GM12878 (cell line): ENCODE measurements at regions not wholly inside any gene's neighbourhood (a gene's known extent, or its start where the extent isn't known, plus 50 kb on each side); places are given as distances from the start of the nearest gene placed in this dataset. TPM values are rescaled to one million over a fixed set of nuclear protein-coding genes. Genes with fewer than 3 reads are reported as not detected.

ENCODE experiments used
- microRNA counts: library from miRNA; unstranded; fragments of <30 nt; microRNA quantifications from one replicate; lab custom pipeline; 2016
- microRNA-seq: library from miRNA; unstranded; fragments of <30 nt; microRNA quantifications from one replicate; pipeline ENCODE4, GENCODE V29; 2018
- small RNA-seq: library from RNA; depleted of rRNA; stranded (forward); fragments of <200 nt; gene quantifications from one replicate; pipeline ENCODE3, GENCODE V24; 2014

MicroRNAs in the stretch of these regions (microRNA counts, 767-probe panel; counts per million panel counts)
- microRNA hsa-miR-1268a (lab: Ali Mortazavi, UCI), result 1,936 counts per million, percentile 74 among the panel's probes with 10 or more counts

Small RNA genes lying in the stretch of these regions (microRNA-seq; reads per million reads assigned to microRNA genes)
- gene MIR1268A, result not detected

Small RNA genes lying in the stretch of these regions (small RNA-seq; reads per million reads assigned to genes)
- gene MIR1268A, result not detected
